HG02970 (cell line): ENCODE measurements at regions not wholly inside any gene's neighbourhood (a gene's known extent, or its start where the extent isn't known, plus 50 kb on each side); places are given as distances from the start of the nearest gene placed in this dataset.

Experiments
- ATAC-seq: cut with Tn5 transposase; IDR thresholded peaks from one replicate; pipeline ENCODE4 v1.9.1; 2021; ENCODE audit warnings: mild to moderate bottlenecking, moderate library complexity, moderate number of reproducible peaks; ENCODE audit not compliant: unreplicated experiment, low FRiP score

DNA sequence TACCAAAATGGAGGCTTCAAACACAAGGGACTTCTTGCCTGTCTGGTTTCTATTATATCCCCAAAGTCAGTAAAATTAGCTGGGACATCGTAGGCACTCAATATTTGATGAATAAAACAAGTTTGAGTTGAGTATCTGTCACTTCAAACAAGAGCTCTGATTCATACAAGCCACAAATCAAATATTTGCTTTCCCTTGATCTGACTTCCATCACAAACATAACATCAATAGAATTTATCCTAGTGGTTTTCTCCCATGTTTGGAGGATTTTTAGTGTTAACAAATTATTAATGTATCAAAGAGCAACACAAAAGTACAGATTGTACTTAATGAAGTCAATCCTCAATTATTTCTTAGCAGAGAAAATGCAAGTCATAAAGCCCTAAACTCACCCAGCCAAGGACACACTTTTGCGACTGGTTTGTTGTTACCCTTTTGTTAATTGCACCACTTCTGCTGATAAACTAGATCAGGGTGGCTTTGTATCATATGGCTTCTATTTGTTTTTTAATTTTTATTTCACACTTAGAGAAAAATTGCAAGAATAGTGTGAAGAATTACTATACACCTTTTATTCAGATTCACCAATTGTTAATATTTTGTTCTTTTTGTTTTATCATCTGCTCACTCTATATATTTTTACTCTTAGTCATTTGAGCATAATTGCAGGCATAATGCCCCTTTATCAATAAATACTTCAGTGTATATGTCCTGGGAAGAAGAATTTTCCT lies 117.4 kb upstream of the PRDM1 start:
- no peak for ATAC-seq

DNA sequence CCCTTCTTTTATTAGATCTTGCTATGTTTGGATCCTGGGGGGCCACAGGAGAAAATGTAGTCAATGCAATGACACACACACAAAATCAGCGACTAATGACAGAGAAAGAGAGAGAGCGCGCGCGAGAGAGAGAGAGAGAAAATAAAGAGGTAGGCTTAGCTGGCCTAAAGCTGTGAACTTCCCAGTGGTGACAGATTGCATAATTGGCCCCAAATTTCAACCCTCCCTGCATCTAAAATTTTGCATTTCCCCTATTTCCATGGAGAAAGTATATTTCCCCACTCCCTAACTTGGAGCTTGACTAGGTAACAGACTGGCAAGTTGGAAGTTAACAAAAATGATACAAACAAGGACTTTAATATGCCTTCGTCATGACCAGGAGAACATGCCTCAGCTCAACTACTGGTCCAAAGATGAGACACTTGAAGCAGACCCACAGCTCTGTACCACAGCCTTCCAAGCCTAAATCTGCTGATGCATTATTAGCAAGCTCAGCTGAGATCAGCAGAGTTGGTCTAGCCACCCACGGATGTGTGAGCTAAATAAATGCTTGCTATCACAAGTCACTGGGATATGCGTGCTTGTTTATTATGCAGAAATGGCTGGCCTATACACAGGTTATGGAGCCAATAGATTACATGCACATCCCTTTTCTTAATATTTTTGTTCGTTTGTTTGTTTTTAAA lies 118.1 kb upstream of the PRDM1 start:
- ATAC-seq = no peak

DNA sequence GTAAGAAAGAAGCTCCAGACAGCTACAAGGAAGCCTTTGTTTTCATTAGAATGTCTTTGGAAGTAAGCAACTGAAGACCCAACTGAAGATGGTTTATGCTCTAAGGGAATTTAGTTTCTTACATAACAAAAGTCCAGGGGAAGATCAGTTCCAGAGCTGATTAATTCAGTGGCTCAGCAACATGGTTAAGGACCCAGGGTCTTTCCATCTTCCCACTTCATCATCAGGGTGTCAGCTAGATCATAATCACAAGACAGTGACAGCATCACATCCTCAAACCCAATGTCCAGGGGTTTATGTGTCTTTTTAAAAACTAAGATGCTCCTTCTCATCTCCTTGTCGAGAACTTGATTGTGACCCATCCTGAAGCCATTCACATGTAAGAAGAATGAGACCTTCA lies 119.7 kb upstream of the PRDM1 start:
- ATAC-seq = no peak

DNA sequence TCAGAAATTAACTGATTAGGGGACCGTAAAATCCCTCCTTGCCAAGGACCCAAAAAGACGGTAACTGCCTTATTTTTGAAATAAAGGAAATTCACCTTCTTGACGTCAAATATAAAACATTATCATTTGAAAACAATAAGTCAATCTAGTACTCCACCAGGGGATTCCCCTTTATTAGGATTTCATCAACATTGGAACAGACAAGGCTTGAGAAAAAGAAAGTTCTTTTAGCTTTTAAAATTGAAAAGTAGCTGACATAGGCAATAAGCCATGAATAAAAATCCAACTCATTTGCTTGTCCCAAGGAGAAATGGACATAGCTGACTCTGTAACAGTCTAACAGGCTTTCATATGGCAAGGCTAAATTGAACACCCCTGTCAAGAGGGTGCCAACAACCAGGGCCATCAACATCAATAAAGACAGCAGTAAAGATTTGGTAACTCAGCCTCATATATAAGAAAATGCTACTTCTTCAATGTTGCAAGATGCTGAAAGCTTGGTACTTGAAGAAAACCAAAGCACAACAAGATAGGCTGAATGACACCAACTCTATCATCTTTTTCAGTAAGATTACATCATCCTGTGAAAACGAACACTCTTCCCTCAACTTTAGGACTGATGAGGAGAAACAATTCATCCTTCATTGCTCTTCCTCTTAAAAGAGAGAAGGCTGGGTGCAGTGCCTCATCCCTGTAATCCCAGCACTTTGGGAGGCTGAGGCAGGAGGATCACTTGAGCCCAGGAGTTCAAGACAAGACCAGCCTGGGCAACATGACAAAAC lies 121.0 kb upstream of the PRDM1 start:
- no peak for ATAC-seq

DNA sequence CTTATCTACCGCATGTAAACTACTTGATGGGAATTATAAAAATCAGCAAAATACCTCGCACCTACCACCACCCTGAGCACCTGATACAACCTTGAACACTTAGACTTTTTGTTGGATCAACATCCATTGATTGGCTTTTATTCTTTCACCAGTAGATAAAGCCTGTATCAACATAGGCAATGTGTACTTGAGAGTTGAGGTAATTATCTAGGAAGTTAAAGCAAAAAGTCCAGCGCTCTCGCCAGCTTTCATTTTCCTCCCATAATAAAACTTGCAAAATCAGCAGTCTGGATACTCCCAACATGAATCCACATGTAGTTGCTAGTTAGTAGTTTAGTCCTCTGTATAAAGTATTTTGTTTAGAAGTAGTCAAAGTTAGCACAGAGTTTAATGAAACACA lies 132.0 kb upstream of the PRDM1 start:
- ATAC-seq = no peak

DNA sequence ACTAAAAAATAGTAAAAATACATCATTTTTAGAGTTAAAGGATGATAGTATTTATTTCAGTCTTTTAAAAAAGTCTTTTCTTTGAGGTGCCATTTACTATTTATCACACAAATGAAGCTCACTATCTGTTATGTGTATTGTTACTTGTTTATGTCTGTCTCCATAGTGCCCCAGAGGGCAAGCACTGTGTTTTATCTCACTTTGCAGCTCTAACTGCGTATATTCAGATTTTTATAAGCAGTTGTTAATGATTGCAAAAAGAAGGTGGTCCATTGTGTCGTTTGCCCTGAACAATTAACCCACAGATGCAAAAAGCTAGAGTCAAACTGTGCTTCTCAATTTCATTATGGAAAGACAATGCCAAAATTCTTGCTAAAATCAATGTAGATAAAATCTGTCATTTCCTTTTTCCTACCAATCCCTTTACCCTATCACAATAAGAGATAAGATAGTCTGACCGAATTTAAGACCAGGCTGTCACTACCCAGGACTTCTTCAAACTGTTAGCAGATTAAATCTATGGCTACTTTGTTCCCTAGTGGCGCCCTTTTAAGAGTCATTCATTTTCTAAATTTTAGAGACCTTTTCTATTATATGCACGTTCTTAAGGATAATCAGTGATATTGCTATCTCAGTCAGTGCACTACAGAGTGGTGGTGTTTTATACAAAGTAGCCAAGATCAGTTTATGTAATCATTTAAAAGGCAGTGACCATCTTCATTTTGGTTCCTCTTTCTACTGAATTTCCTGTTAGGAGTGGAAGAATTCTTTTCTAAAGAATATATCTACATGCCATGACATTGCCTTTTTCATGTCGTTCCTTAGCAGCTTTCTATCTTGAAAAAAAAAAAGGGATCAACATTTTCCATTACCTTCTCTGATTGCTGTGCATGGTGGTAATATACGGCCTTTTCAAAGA lies 133.1 kb upstream of the PRDM1 start:
- no peak for ATAC-seq

DNA sequence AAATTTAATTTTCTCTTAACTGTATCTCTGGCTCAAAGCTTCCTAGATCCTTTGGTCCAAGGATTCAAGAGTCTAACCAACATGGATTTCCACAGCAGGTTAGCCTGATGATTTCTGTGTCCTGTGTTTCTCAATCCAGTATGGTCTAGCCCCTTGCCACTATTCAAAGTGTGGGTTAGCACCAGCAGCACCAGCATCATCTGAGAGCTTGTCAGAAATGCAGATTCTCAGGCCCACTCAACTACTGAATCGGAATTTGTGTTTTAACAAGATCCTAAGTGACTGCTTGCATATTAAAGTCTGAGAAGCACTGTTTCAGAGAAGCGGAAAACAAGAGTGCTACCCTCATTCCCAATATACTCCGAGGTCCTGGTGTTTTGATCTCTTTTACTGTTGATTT lies 133.8 kb upstream of the PRDM1 start:
- no peak for ATAC-seq

DNA sequence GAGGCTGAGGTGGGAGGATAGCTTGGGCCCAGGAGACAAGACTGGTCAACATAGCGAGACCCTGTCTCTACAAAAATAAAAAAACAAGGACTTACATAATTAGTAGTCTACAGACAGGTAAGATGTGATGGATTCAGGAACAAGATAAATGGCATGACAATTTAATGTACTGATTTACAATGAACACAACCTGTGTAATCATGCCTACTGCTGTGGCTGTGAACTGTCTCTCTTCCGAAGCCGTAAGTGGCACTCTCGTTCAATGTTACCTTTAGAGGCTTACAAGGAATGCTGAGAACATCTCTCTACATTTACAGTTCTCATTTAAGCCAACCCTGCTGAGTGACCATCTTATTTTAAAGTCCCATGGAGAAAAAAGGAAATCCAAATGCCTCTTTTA lies 134.8 kb upstream of the PRDM1 start:
- no peak for ATAC-seq

DNA sequence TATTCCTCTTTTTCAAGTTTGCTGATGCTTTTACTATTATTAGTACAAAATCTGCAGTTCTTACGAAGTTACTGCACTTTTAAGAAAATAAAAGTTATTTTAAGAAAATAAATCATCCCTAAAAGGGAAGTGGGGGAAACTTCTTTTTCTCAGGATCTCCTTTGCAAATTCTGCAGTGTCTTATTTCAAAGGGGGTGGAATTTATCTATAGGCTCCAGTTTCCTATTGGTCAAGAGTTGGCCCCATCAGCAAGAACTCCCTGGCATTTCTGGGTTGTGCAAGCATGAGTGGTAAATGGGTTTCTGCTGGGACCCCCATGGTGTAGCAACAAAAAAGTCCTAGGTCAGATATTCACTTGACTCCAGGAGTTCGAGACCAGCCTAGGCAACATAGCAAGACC lies 136.3 kb upstream of the PRDM1 start:
- no peak for ATAC-seq

DNA sequence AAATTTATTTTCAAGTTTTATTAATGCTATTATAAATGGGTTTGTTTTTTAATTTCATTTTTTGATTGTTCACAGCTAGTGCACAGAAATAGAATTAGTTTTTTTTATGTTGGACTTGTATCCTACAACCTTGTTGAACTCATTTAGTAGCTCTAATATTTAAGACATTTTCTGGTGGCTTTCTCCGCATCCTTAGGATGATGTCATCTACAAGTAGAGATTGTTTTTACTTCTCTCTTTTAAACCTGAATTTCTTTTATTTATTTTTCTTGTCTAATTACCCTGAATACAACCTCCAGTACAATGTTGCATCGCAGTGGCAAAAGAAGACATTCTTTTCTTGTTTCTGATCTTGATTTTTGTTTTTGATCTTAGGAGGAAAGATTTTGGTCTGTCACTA lies 142.6 kb upstream of the PRDM1 start:
- ATAC-seq = no peak

DNA sequence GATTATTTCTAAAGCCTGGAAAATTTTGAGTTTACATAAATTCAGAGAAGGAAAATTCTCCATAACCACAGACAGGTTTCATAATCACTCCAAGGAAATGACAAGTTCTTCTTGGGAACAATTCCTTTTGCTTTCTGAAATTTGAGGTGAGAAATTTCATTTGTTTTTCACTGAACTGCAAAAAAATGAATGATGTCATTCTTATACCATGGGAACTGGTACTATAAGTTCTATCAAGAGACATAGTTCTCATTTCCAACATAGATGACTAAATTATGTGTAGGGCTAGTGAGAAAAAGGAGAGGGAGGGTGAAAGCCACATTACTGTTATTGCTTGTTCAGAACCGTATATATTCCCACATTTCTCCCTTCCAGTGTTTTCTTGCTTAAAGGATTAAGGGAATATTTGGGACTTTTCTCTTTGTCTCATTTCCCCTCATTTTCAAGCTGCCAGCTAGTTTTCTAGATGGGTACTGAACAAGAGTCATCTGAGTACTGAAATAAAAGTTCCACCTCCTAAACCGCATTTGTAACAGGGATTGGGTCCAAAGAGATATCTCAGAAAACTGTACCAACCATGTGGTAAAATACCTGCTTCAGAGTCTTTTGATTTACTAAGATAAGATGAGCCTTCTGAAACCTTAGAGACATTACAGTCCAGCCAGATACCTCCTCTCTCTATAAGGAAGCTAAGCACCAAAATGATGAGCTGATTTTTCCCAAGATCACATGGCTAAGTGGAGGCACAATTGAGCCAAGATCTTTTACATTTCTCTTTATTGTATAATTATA lies 144.3 kb upstream of the PRDM1 start:
- ATAC-seq = no peak

DNA sequence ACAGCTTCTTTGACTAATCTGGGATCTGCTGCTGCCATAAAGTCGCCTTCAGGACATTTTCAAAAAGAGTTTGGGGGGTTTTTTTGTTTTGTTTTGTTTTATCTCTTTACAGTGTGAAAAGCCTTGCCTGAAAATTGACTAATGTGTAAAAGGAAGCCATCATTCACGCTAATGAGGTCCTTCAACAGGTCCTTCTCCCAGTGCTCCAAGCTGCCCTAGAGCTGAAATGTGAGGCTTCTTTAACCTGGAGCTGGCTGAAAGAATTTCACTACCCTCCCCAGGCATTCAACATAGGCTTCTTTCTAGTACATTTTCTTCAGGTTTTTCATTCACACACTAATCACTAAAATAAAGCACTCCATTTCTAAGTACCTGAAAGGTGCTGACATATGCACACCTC lies 145.1 kb upstream of the PRDM1 start:
- ATAC-seq = no peak

DNA sequence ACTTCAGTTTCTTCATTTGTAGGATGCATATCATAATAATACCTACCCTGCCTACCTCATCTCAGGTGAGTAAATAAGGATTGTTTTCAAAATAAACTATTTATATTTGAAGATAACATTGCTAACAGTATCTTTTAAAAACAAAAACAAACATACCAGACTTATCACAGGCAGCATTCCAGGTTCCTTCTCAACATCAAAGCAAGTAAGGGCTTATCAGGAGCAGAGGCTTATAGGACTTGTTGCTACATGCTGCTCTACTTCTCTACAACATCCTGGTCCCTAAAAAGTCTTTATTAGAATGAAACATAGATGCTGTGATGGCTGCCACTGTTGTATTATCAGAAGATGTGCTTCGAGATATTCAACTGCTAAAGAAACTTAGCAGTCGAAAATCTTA lies 149.2 kb upstream of the PRDM1 start:
- no peak for ATAC-seq

DNA sequence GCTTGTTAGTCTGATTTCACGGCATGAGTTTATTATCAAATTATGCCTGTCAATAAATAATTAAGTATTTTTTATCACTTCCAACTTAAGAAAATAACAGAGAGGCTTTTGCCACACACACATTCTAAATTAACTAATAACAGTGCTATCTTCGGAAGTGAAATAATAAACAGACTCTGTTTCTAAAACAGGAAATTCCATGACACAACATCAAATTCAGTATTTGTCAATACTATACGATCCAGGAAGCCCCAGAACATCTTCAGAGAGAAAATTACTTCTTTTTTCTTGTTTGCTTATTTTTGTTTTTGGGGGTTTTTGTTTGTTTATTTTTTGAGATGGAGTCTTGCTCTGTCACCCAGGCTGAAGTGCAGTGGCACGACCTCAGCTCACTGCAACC lies 150.7 kb upstream of the PRDM1 start:
- ATAC-seq = no peak

DNA sequence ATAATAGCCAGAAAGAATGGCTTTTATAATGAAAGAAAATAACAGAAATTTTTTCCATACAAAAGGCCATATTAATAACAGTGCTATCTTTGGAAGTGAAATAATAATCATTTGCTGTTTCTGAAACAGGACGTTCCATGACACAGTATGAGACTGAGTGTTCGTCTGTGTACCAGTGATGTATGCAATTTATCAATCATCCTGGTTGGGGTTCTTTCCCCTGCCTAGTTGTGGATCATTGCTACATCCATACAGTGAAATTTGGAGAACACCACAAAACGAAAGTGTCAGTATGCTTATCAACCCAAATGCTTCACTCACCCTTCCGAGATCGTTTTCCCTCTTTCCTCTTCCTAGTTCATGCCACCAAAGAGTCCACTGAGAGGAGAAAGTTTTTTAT lies 151.4 kb upstream of the PRDM1 start:
- ATAC-seq = no peak

DNA sequence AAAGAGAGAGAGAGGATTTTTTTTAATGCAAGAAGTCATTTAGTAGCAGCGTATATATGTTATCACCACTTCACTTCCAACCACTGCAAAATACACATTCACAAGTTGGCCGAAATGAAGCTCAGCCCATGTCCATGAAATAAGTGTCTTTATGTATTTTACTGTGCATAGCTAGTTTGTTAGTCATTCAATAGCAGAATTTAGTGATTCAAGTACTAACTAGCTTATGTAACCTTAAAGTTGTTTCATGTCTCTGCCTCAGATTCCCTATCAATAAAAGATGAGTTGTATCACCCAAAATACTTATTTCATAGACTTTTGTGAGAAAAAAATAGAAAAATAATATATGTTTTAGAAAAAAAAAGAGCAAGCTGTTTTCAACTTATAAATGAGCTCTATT lies 153.7 kb upstream of the PRDM1 start:
- ATAC-seq = no peak

DNA sequence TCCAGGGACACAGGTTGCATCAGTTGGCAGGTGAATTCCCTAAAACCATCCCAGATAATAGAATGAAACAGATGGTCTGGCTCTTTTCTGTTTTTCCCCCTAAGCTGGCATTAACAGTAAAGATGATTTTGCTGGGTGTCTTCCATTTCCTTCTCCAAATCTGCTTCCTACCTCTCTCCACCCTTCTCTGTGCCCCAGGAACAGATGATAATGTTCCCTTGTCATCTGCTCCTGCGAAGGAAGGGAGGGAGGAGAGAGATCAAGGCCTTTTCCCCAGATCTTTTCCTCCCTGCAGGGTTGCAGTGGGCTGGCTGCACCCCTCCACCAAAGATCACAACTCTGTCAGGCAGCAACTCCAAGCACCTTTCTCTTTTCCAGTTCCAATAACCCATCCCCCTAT lies 156.5 kb upstream of the PRDM1 start:
- no peak for ATAC-seq

DNA sequence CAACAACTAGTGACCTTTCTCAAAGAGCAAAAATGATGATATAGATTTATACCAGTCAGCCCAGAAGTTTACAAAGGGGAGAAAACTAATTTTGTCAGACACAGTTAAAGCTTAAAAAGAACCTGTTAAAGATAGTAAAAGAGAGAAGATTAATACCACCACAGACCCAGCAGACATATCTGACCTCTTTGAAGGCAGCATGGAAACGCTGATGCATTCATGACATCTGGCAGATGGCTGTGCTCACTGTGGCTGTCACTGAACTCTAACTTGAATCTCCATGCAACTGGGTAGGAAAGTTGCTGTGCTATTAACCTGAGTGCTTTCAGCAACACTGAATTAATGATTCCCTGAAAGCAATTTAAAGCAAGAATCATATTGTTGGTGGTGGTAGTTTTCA lies 159.8 kb upstream of the PRDM1 start:
- ATAC-seq = no peak

DNA sequence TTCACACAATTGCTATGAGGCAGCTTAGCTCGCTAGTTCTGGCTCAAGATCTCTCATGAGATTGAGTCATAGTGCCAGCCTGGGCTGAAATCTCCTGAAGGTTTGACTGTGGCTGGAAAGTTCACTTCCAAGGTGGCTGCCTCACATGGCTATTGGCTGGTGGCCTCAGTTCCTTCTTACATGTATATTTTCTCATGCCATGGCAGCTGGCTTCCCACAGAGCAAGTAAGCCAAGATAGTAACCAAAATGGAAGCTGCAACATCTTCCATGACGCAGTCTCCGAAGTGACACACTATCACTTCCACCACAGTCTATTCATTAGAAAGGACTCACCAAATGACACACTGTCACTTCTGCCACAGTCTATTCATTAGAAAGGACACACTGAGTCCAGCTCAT lies 160.4 kb upstream of the PRDM1 start:
- ATAC-seq = no peak

DNA sequence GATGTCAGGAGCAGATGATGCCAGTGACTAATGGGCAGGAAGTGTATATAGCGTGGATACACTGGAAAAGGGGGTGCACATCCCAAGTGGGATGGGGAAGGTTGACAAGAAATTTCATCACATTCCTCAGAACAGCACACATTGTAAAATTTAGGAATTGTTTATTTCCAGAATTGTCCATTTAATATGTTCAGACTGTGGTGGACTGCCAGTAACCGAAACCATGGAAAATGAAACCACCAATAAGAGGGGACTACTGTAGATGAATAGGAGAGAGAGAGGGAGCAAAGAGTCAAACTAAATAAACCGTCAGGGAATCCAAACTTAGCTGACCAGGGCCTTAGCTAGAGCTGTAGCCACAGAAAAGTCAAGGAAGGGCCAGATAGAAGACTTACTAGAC lies 164.4 kb upstream of the PRDM1 start:
- ATAC-seq = no peak
